ENCODE measurements at regions not wholly inside any gene's neighbourhood (a gene's known extent, or its start where the extent isn't known, plus 50 kb on each side); places are given as distances from the start of the nearest gene placed in this dataset.

GRCh38 chr17:77880711-77881450 lies 77.6 kb upstream of the TNRC6C start:
- no peak for DNase-seq (ENCODE audit: low spot score)
- Mint-ChIP-seq H3K4me1 (ENCODE audit: unreplicated experiment) (no peaks in the 10 kb centered on the region), H3K36me3 (ENCODE audit: low read depth, unreplicated experiment) (peaks cover 2% of the 10 kb centered on the region), H3K4me3 (ENCODE audit: unreplicated experiment) (no peak overlapping the region), H3K27me3 (ENCODE audit: unreplicated experiment) (peaks cover 3% of the 10 kb centered on the region), H3K27ac (ENCODE audit: unreplicated experiment) (no peak overlapping the region), H3K9me3 (ENCODE audit: unreplicated experiment) (no peaks in the 10 kb centered on the region)
- TF ChIP-seq CTCF (IDR thresholded peaks at IDR 0.05; ENCODE audit: unreplicated experiment): no peak

GRCh38 chr17:77881545-77881944 lies 77.0 kb upstream of the TNRC6C start:
- H3K27ac Mint-ChIP-seq (ENCODE audit: unreplicated experiment): no peak overlapping the region
- H3K4me1 Mint-ChIP-seq (ENCODE audit: unreplicated experiment): no peaks in the 10 kb centered on the region
- H3K9me3 Mint-ChIP-seq (ENCODE audit: unreplicated experiment): no peaks in the 10 kb centered on the region
- H3K36me3 Mint-ChIP-seq (ENCODE audit: low read depth, unreplicated experiment): no peaks in the 10 kb centered on the region
- peaks cover 2% of the 10 kb centered on the region for H3K27me3 Mint-ChIP-seq (ENCODE audit: unreplicated experiment)
- DNase-seq (ENCODE audit: low spot score): no peak
- no peak for TF ChIP-seq CTCF (IDR thresholded peaks at IDR 0.05; ENCODE audit: unreplicated experiment)
- H3K4me3 Mint-ChIP-seq (ENCODE audit: unreplicated experiment): no peak overlapping the region

GRCh38 chr17:77882040-77882439 lies 76.5 kb upstream of the TNRC6C start:
- TF ChIP-seq CTCF (IDR thresholded peaks at IDR 0.05; ENCODE audit: unreplicated experiment): no peak
- no peaks in the 10 kb centered on the region for H3K9me3 Mint-ChIP-seq (ENCODE audit: unreplicated experiment)
- H3K36me3 Mint-ChIP-seq (ENCODE audit: low read depth, unreplicated experiment): no peaks in the 10 kb centered on the region

GRCh38 chr17:77882481-77883212 lies 75.9 kb upstream of the TNRC6C start:
- DNase-seq (ENCODE audit: low spot score): no peak
- H3K27me3 Mint-ChIP-seq (ENCODE audit: unreplicated experiment): peaks cover 4% of the 10 kb centered on the region
- TF ChIP-seq CTCF (IDR thresholded peaks at IDR 0.05; ENCODE audit: unreplicated experiment): no peak
- no peaks in the 10 kb centered on the region for H3K9me3 Mint-ChIP-seq (ENCODE audit: unreplicated experiment)
- peaks cover 3% of the 10 kb centered on the region for H3K4me1 Mint-ChIP-seq (ENCODE audit: unreplicated experiment)
- no peak overlapping the region for H3K4me3 Mint-ChIP-seq (ENCODE audit: unreplicated experiment)
- H3K27ac Mint-ChIP-seq (ENCODE audit: unreplicated experiment): no peak overlapping the region
- no peaks in the 10 kb centered on the region for H3K36me3 Mint-ChIP-seq (ENCODE audit: low read depth, unreplicated experiment)

More at GRCh38 chr17:77882040-77882439, 76.5 kb upstream of the TNRC6C start:
- DNase-seq (ENCODE audit: low spot score): no peak
- H3K27ac Mint-ChIP-seq (ENCODE audit: unreplicated experiment): no peak overlapping the region
- H3K4me1 Mint-ChIP-seq (ENCODE audit: unreplicated experiment): no peaks in the 10 kb centered on the region
- no peak overlapping the region for H3K4me3 Mint-ChIP-seq (ENCODE audit: unreplicated experiment)
- peaks cover 4% of the 10 kb centered on the region for H3K27me3 Mint-ChIP-seq (ENCODE audit: unreplicated experiment)

- H3K27ac Mint-ChIP-seq (ENCODE audit: unreplicated experiment): no peak overlapping the region
- no peaks in the 10 kb centered on the region for H3K9me3 Mint-ChIP-seq (ENCODE audit: unreplicated experiment)
- TF ChIP-seq CTCF (IDR thresholded peaks at IDR 0.05; ENCODE audit: unreplicated experiment): no peak
- H3K36me3 Mint-ChIP-seq (ENCODE audit: low read depth, unreplicated experiment): no peaks in the 10 kb centered on the region
- DNase-seq (ENCODE audit: low spot score): no peak
- peaks cover 6% of the 10 kb centered on the region for H3K27me3 Mint-ChIP-seq (ENCODE audit: unreplicated experiment)
- peaks cover 3% of the 10 kb centered on the region for H3K4me1 Mint-ChIP-seq (ENCODE audit: unreplicated experiment)
- H3K4me3 Mint-ChIP-seq (ENCODE audit: unreplicated experiment): no peak overlapping the region
Observed at GRCh38 chr17:77883213-77883650, 75.3 kb upstream of the TNRC6C start.
